Activated gamma-delta T cell treated with Interleukin-2 at 50 U/mL for 16 hours (primary cell): ENCODE measurements at regions not wholly inside any gene's neighbourhood (a gene's known extent, or its start where the extent isn't known, plus 50 kb on each side); places are given as distances from the start of the nearest gene placed in this dataset.
"Not testable (repeated sequence)": the region's sequence is repeated elsewhere in the genome, so short reads cannot be mapped to it uniquely, and the experiment has no call there.

ENCODE experiments used
- DNase-seq: peaks from one replicate; pipeline ENCODE4 v3.0.0-alpha.2; 2020

DNA sequence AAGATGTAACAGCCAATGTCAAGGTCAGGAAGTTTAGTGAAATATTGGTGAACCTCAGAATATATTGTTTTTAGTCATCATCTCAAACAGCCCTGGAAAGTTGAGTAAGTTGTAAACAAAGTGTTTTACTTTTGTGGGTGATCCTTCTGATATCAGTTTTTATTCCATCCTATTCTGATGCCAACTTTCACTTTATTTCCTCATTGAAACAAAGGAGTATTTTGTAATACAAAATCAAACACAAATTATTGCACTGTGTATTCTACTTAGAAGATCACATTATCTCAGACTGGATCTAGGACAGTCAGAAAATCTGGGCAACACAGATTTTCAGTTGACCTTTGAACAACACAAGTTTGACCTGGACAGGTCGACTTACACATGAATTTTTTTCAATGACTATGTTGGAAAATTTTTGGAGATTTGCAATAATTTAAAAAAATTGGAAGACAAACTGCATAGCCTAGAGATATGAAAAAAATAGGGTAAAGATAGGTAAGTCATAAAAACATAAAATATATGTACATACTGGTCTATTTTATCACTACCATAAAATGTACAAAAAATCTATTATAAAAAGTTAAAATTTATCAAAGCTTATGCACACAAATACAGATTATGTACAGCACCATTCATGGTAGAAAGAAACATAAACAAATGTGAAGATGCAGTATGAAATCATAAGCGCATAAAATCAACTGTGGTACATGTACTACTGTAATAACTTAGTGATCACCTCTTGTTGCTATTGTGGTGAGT is 709.1 kb upstream of the FAM241A start:
- no peak for DNase-seq

DNA sequence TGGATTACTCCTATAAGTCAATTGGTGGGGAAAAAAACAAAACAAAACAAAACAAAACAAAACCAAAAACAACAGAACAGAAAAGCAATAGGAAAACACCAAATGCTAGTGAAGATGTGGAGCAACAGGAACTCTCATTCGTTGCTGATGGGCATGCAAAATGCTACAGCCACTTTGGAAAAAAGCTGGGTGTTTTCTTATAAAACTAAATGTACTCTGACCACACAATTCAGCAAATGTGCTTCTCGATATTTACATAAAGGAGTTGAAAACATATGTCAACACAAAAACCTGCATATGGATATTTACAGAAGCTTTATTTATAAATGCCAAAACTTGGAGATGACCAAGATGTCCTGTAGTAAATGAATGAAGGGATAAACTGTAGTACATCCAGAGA is 703.6 kb upstream of the FAM241A start:
- DNase-seq, result no peak

DNA sequence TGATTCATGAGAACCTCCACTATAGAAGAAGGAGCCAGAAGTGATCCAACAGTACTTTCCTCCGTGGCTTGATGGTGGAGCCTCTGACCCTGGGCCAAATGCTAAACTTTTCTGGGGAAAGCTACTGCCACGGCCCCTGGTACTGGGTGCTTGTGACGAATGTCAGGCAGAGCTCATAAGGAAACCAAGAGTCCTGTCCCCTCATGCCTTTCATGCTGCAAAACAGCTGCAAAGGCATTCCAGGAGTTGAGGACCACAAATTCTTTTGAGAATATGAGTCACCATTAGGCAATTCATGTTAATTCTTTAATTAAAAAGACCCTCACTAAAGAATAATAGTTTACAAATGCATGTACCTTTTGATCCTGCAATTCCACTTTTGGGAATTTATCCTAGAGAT is 700.4 kb upstream of the FAM241A start:
- not testable (repeated sequence) for DNase-seq

DNA sequence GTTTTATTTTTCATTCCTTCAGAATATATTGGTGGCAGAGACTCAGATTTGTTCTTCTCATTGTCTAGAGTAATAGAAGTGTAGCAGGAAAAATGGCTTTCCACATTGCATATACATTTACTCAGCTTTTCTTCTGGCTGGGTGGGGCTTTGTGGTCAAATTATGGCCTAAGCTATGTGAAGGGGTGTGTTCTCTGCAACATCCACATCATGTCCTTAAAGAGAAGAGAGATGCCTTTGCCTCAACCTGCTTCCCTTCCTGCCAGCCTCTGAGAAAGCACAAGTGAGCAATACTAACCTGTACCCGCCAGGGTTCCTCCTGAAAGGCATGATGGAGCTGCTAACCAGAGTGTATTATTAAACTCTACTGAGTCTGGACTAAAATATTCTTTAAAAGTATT is 695.6 kb upstream of the FAM241A start:
- DNase-seq, result no peak

DNA sequence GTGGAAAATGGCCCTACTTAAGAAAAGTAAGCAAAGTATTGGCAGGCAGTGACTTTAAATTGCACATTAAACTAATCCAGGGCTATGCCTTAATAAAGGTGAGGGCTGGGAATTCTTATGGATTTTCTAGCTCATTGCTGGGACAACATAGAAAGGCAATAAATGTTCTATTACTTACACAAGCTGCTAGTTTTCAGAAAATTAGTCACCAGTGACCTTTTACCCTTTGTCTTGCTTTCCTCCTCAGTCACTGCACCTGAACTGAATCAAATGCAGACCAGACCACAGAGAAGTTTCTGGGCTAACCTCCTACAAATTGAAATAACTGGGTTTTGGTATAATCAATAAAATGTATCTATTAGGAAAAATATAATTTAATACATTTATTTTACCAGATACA is 694.4 kb upstream of the FAM241A start:
- DNase-seq, result no peak

DNA sequence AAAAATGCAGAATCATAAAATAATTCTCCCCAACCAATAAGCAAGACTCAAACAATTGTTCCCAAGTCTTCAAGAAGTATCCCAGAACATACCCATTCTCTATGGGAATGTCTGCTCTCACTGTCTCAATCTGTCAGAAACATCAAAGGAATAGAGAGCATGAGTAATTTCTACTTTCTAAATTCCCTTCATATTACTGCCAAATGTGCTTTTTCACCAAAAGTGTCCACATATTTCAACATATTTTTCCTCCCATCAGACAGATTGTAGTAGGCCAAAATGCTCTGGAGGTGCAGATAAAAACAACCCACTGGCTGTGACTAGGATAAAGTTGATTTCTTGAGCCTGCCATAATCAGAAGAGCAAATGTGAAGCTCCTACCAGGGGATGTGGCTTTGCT is 692.0 kb upstream of the FAM241A start:
- no peak for DNase-seq

DNA sequence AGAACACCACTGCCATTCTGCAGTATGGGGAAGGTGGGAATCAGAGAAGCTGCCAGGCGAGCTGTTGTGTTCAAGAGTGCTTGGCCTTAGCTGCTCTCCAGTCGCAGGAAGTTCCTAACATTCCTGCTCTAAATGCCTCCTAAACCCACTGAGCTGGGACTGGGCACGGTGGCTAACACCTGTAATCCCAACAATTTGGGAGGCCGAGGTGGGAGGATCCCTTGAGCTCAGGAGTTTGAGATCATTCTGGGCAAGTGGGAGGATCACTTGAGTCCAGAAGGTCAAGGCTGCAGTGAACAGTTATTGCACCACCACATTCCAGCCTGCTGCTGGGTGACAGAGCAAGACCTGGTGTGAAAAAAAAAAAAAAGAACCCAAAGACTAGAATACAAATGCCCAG is 690.3 kb upstream of the FAM241A start:
- DNase-seq, result no peak

DNA sequence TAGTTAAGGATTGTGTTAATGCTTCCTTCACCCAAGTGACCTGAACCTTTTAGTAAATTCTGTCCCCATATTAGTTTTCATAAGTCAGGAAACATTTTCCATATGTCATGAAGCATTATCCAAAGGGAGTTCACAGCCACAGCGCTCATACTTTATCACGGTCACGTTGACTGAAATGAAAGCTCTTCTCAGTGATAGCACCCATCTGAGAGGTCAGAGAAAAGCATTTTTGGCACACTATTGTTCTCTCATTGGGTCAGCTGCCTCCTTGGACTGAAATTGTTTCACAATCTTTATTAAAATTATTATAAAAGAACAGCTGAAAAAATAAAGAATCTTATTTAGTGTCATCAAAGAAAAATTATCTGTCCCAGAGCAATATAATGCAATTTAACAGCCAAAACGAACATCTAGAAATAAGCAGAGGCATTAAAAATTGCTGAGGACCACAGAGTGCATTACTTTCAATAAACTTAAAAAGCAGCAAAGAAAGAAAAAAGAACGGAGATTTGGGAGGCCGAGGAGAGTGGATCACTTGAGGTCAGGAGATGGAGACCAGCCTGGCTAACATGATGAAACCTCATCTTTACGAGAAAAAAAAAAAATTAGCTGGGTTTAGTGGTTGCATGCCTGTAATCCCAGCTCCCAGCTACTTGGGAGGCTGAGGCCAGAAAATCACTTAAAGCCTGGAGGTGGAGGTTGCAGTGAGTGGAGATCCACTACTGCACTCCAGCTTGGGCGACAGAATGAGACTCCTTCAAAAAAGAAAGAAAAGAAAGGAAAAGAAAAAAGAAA is 680.8 kb upstream of the FAM241A start:
- DNase-seq, result no peak

DNA sequence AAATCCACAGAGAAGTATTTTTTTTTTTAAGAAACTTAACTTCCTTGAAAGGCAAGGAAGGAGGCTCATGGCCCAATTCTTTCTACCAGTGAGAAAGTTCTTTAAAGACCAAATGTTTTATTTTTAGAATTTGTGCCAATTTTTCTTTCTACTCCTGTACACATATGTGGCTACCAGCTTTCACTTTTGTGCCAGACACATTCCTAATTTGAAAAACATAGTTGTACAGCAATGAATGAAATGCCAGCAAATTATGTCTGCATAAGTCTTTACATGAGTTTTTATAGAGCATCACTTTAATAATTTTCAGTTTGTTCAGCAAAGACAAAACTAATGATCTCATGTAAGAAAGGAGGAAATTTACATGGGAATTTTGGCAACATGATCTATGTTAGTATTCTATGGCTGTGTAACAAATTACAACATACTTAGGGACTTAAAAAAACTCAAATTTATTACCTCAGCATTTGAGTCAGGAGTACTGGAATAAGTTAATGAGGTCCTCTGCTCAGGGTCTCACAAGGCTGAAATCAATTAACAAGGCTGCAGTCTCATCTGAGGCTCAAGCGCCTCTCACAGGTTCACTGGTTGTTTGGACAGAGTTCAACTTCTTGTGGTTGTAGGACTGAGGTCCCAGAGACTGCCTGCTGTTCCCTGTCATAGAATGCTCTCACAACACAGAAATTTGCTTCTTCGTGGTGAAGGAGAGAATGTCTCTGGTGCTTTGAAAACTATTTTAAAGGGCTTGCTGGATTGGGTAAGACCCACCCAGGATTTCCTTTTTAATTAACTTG is 678.2 kb upstream of the FAM241A start:
- DNase-seq, result no peak

DNA sequence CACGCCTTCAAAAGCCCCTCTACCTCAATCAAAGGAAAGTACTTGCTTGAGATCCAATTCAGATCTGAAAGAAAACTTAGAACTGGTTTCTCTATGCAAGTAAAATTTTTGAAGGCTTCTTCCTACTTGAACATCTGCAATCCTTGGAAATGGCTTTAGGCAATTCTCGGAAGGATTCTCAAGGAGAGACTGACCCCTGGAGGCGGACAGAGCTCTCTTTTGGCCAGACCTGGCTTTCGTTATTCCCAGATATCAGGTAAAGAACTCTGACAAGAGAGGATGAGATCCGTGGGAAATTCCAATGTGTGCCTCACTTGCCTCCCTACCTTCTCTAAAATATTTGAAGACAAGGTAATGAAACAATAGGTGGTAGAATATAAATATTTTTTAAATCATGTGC is 670.3 kb upstream of the FAM241A start:
- DNase-seq, result no peak

DNA sequence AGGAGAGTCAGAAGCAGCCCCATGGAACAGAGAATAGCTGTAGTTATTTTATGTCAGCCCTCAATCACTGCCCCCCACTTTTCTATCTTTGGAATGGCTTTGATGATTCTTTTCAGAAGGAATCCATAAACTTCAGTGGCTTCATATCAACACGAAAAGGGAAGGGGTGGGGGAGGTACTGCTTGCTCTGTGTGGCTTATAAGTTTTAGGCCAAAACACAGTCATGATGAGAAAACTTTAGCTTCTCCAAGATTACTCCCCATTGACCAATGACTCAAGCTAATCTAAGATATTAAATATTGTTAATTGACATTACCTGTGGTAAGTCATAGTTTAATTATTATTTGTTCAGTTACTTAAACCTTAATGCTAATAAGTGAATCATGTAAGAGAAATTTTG is 669.6 kb upstream of the FAM241A start:
- no peak for DNase-seq

DNA sequence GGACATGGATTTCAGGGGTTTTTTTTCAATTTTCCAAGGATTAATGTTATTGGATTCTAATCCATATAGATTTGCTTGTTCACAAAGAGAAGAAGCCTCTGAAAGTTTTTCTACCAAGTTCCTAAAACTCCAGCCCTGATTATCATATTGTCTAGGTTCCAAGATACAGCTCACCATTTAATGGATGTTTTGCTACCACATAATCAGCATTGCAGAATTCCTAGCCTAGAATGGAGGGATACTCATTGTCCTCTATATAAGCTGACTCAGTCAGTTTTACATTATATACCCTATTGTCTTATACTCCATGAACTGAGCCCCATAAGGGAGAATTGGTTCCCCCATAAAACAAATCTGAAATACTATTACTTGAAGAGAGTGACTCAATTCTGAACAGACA is 664.7 kb upstream of the FAM241A start:
- DNase-seq, result no peak

DNA sequence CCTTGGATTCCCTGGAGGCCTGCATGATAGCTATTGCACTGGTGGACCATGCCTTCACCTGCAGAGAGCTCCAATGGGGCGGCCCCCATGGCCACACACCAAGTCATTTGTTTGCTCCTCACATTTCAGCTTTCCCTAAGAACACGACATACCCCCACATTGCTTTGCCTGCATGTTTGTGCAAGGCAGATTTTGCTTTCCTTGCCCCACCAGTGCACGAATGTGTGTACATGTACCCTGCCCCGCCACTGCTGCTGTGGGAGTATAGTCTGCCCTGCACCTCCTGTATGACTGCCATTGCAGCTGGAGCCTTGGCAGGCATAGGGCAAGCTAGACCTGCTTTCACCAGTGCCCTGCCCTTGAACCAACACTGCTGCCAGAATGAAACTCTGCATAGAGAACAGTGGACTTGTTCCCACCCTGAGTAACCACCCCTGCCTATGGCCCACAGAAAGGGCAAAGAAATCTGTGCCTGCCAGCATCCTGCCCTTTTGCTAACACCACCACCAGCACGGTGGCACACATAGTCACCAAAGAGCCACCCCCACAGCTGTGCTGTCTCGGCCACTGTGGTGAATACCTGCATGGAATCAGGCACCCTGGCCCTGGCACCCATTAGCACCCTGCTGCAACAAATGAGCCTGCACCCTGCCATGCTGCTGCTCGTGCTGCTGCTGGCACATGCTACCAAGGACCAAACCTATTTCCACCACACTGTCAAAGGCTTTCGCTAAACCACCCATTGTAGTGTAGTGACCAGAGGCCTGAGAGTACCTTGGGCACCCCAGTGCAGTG is 661.7 kb upstream of the FAM241A start:
- DNase-seq, result no peak

DNA sequence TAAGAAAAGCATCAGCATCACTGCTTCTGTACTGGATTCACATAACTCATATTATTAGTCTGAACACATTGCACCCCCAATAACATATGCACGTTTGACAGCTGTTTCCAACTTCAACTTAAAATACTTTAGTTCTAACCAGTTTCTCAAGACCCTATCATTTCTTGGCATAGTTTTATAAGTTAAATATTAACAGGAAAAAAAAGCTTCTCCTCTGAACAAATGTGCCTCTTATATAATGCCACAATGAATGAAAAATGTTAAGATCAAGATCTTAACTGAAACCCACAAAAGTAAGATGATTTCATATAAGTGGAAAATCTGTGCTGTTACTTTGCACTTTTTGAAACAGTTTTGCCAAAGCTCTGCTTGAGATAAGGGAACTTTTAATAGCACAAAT is 652.8 kb upstream of the FAM241A start:
- no peak for DNase-seq

DNA sequence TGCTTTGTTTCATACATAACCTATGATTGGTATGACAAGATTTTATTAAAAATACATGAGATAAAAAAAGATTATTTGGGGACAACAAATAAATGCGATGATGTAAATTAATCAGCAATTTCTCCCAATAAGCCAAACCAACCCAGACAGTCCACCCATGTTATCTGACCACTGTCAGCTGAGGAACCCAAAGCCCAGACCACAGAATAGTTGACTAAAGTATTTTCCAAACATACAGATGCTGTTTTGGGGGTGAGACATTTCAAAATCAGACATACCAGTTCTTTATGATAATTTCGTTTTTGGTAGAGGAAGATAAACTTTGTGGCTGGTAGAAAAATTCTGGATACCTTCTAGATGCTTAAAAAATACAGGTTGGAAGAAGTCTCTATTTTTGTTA is 650.8 kb upstream of the FAM241A start:
- DNase-seq, result no peak

DNA sequence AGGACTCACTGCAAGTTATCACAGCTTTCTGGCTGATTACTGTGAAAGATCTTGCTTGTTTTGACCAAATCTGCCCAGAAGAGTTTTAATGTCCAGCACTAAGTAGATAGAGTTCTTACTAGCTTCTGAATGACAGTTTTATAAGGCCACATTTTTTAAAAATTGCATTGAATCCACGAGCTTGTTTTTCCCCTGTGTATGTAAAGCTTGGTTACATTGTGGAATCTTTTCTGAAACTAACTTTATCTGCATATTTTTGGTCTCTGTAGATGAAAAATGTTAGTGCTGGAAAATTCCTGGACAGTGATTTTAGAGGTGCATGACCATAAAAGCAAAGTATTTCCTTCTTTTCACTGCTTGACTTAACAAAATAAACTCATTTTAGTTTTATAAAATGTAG is 650.3 kb upstream of the FAM241A start:
- DNase-seq, result no peak

DNA sequence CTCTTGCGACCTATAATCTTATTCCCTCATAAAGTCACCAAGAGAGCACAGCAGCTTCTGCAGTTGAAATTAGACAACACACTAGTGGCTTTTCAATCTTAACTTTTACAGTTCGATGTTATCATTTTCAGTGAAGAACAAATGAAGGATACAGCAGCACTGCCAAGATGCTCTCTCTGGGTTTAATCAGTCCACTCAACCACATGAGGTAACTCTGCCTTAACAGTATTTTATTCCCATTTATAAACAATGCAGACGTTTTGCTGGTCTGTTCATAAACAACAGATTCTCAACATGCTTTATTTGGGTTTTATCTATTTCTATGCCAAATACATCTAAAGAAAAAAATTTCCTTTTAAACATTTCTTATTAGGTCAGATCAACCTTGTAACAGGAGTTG is 646.0 kb upstream of the FAM241A start:
- DNase-seq, result no peak

DNA sequence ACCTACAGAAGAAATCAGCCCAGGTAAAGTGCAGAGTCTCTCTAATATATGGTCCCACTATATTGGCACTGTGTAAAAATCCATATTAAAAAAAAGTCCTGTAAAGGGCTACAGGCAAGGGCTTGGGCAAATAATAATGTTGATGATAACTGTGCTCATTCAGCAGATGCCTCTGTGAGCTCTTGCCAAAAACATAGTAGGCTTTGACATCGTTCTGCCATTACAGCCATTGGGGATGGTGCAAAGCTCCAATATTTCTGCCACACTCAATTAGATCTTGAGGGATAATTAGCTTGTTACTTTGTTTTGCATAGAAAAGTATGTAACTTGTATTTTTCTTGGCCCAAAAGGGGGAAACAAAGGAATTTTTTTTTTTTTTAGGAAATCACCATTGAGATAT is 645.5 kb upstream of the FAM241A start:
- DNase-seq, result no peak

DNA sequence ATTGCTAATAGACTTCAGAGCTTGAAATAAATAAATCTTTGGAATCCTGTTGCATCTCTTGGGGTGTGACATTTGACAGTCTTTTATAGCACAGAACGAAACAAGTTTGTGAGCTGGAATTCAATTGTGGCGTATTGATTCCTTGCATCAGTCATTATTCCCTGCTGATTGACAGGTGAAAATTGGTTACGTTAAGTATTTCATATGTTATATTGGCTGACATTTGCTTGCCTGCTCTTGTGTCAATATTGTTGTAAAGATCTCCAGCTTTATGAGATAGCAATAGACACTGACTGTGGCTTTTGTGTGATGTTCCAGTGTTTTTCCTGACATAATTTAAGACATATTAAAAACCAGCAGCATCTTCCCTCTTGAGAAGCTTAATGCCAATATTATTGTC is 644.4 kb upstream of the FAM241A start:
- DNase-seq, result no peak

DNA sequence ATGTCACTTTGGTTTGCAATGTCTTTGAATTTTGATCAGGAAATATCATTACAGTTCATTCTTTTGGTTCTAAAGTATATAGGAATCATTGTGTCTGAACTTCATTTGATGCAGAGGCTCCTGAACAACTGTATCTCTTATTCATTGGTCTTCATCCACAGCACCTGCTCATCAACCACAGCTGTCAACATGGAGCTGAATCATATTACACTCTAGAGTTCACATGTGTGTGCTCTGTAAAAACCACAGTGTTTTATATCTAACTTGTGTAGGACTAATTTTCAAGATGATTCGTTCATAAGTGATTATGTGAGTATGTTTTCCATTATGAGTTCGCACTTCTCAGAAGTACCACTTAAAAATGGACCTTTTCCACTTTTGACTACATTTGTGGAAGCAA is 643.3 kb upstream of the FAM241A start:
- DNase-seq, result no peak

DNA sequence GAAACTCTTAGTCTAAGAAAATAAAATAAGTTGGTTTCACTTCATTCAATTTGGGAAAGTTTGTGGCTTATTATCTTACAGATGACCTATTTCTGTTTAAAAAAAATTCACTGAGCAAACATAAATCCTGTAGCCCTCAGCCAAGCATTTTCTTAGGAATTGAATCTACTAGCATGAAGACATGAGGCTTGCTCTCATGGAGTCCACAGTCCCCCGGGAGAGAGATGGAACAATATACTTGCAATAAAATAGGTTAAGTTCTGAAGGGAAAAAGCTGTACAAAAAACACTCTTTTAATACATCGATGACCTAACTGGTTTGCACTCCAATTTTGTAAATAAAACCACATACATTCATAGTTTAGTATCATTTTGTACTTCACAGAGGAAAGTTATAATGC is 642.6 kb upstream of the FAM241A start:
- no peak for DNase-seq

DNA sequence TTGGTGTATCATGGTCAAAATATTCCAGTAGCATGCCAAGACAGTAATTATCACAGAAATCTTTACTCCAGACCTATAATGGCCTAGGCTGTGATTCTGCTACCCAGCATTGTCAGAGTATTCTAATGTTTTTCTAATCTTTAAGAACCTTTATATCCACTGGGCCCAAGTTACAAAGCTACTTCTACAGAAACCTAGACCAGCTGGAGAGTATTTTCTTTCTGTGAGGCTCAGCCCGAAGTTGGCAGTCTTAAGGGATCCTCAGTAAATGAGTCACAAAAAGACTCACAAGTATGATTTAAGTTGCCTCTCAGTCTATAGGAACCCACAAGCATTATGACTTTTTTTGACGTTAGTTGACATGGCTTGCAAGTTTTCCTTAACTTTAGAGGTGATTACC is 638.5 kb upstream of the FAM241A start:
- no peak for DNase-seq

DNA sequence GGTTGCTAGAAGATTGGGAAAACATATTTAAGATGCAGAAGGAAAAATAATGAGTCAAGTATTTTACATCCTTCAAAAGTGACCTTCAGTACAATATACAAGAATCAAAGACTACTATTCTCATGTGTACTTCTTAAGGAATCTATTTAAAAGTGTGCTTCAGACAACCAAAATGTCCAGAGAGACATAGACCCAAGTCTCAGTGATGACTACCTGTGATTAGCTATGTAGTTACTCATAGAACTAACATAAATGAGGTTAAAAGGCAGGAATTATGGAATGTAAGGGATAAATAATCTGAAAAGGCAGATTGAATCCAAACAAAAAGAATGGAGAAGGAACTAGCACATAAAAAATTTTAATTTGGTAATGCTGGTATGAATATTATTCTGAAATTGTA is 634.7 kb upstream of the FAM241A start:
- DNase-seq, result no peak
